HG03066 (cell line): ENCODE measurements at regions not wholly inside any gene's neighbourhood (a gene's known extent, or its start where the extent isn't known, plus 50 kb on each side); places are given as distances from the start of the nearest gene placed in this dataset.

Experiments used
- ATAC-seq: cut with Tn5 transposase; IDR thresholded peaks from one replicate; pipeline ENCODE4 v1.9.1; 2021; ENCODE audit warnings: low read depth; ENCODE audit not compliant: unreplicated experiment

DNA sequence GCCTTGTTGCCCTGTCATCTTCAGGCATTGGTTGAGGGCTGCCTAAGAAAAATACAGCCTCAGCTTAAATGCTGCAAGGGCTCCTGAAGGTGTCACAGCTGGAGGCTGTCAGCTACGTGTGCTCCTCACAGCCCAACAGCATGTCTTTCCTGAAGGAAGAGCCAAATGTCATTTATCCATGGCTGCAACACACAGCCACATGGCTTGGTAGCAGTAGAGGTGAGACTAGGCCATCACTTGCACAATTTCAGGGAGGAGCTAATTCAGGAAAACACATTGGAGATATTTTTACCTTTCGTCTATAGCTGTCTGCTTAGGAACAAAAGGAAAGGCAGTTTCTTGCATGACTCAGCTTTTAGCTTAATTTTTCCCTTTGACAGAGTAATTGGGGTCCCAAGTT, 260.7 kb downstream of the SYK start:
- no peak for ATAC-seq

- no peak for ATAC-seq
Observed at GRCh38 chr9:91063471-91063870, 261.9 kb downstream of the SYK start.

DNA sequence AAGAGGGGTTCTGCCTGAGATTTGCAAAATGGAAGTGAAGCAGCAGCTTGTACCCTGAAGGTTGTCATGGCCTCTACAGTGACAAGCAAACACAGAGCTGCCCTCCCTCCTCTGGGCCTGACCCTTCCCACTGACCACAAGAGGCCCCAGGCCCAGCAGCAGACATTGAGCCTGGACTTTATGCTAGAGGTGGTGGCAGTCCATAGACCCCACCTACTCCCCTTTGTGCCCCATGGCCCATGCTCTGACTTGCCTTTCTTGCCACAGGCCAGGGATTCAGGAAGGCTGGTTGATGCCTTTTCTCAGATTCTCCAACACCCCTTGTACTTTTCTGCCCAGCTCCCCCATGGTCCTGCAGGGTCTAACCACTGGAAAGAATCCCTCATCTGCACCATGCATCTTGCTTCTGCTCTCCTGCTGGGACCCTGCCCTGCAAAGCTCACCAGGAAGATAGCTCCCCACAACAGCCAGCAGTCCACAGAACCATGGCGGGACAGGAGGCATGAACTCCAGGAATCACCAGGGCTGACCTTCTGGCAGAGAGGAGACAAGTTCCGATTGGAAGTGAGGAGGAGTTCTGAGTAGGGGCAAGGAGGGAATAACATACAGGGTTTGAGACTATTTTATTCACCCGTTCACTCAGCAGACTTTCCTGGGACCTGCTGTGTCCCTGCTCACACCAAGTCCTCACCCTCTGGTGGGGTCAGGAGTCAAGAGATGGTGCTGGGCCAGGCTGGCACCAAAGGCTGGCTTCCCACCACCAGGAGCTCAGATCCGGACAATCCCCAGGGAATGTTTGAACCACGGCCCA, 263.8 kb downstream of the SYK start:
- ATAC-seq: no peak

- ATAC-seq: no peak
Observed at GRCh38 chr9:91066042-91066415, 264.4 kb downstream of the SYK start.

DNA sequence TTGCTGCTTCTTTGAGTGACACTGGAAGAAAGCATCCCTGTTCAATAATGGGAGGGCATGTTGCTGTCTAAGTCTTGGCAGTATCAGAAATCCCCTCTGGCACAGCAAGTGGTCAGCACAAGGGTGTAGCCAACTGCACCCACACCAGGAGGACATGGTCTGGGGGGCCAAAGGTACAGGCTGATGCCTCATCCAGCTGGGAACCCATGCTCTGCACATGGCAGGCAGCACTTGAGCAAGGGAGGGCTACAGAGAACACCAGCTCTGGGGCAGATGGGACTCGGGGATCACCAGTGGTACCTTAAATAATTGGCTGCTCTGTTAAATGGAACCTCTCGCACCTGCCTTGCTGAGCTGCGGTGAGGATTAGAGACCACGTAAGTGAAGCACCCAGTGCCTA, 265.2 kb downstream of the SYK start:
- ATAC-seq: no peak

DNA sequence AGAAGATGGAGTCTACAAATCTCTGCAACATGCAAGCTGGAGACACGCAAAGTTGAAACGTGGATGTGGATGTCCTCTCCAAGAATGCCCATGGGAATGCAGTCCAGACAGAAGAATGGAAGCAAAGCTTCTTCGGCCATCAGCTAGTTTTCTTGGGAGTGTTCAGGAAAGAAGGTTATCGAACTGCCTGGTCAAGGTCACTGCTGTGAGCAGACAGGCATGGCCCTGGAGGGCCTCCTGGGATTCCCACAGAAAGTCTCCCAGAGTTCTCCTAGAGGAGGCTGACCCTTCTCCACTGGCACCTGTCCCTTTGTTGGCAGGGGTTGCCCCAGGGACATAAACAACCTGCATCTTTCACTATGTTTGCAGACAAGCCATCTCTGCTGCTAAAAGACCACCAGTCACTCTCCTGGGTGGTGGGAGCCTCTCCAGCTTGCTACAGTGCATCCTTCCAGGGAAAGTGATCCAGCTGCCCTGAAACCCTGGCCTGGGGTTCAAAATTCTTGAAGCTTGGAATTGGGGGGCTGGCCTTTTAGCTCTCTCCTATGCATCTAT, 265.8 kb downstream of the SYK start:
- no peak for ATAC-seq

GRCh38 chr9:91071184-91071990, 269.8 kb downstream of the SYK start:
- ATAC-seq: no peak

DNA sequence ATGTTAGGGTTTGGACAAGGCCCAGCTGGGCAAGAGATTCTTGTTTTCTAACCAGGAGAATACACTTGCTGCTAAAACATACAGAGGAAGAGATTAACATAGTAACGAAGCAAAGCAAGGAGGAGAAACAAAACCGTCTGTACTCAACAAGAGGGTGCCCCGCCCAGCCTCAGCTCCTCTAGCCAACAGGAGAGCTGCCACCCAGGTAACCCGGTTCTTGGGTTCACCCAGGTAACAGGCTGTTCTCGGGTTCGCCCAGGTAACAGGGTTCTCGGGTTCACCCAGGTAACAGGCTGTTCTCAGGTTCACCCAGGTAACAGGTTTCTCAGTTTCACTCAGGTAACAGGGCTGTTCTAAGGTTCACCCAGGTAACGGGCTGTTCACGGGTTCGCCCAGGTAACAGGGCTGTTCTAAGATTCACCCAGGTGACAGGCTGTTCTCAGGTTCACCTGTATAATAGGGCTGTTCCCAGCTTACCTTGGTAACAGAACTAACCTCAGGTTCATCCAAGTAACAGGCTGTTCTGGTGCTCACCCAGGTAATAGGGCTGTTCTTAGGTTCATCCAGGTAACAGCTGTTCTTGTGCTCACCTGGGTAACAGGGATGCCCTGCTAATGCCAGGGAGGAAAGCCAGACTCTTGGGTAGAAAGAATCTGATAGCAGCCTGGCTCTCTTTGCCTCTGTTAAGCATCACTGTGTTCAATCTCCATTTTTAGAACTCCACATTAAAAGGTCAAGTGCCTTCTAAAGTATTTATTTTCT, 271.6 kb downstream of the SYK start:
- no peak for ATAC-seq

- ATAC-seq: no peak
Observed at GRCh38 chr9:91073811-91074771, 272.5 kb downstream of the SYK start.

- no peak for ATAC-seq
Observed at GRCh38 chr9:91074866-91075265, 273.2 kb downstream of the SYK start.

GRCh38 chr9:91075279-91075678, 273.7 kb downstream of the SYK start:
- no peak for ATAC-seq

- ATAC-seq: no peak
Observed at GRCh38 chr9:91077624-91078368, 276.2 kb downstream of the SYK start.

DNA sequence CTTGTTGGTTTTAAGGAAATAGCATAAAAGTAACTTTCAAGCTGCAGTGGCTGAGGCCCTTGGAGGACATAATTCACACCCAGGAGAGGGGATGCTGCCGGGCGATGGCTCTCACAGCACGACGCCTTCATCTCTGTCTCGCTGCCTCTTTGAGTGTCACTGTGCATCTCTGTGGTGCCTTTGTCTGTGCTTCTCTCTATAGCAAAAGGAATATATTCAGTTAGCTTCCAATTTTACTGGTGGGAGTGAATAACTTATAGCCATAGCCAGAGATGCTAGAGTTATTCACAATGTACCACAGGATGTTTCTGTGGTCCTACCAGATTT, 276.7 kb downstream of the SYK start:
- no peak for ATAC-seq

GRCh38 chr9:91082731-91083130, 279.0 kb downstream of the AUH start:
- no peak for ATAC-seq

GRCh38 chr9:91084896-91085516, 276.7 kb downstream of the AUH start:
- ATAC-seq: no peak

- no peak for ATAC-seq
Observed at GRCh38 chr9:91085517-91086291, 276.0 kb downstream of the AUH start.

DNA sequence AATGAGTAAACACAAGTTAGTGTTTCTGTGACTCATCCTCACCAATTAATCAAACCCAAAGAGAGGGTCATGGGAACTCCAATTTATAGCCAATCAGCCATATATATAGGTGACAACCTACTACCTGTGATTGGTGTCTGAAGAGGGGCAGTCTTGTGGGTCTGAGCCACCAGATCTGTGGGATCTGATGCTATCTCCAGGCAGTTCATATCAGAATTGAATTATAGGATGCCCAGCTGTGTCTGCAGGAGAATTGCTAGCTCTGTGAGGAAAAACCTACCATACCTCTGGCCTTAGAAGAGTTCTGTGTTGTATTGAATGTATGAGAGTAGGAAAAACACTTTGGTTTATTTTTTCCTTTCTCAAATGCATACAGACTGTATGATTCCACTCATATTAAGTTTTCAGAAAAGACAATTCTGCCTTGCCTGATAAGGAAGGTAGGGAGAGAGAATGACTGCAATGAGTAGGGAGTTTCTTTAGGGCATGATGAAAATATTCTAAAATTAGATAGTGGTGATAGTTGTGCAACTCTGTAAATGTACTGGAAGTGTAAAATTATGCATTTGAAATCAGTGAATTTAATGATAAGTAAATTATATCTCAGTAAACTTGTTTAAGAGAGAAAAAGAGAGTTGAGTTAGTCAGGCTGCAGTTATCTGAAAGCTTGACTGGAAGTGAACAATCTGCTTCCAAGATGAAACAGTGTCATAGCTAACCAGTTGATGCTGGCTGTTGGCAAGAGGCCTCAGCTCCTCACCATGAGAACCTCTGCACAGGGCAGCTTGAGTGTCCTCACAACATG, 274.9 kb downstream of the AUH start:
- no peak for ATAC-seq

GRCh38 chr9:91087462-91087759, 274.3 kb downstream of the AUH start:
- ATAC-seq: no peak
